ENCODE measurements at regions not wholly inside any gene's neighbourhood (a gene's known extent, or its start where the extent isn't known, plus 50 kb on each side); places are given as distances from the start of the nearest gene placed in this dataset.

DNA sequence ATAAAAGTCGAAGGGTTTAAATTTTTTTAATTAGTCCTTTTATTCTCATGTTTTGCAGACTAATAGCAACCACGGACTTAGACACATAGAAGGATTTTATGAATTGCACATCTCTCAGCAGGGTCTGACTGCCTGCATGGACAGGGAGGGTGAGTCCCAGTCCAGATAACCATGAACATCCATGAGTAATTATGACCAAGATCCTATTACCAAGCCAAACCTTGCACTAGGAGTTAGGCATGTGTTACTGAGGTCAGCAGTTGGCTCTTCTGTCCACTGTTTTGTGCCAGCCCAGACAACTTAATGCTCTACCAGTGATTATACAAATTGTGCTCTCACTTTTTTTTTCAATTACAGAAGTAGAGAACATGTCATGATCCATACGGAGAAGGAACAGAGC lies 211.2 kb downstream of the MAFB start:
- no peak overlapping the region for H3K4me3 ChIP-seq
- 64% methylated on average over 3 of the region's 3 CpGs for WGBS (ENCODE audit: low lambda C conversion rate, missing lambda C conversion rate)
- no peaks in the 10 kb centered on the region for H3K4me1 ChIP-seq (ENCODE audit: insufficient read depth)
- no peaks in the 10 kb centered on the region for H3K27me3 ChIP-seq
- H3K79me2 ChIP-seq = no peaks in the 10 kb centered on the region
- no peaks in the 10 kb centered on the region for H4K20me1 ChIP-seq (ENCODE audit: insufficient read depth, poor library complexity, severe bottlenecking)
- H3K4me2 ChIP-seq = no peak overlapping the region
- no peak overlapping the region for H2AFZ ChIP-seq
- TF ChIP-seq EZH2phosphoT487 (IDR thresholded peaks at IDR 0.05; ENCODE audit: low read depth, severe bottlenecking, unreplicated experiment) = no peak
- TF ChIP-seq EZH2 (IDR thresholded peaks at IDR 0.05; ENCODE audit: borderline replicate concordance) = no peak
- TF ChIP-seq, protein P1, sequence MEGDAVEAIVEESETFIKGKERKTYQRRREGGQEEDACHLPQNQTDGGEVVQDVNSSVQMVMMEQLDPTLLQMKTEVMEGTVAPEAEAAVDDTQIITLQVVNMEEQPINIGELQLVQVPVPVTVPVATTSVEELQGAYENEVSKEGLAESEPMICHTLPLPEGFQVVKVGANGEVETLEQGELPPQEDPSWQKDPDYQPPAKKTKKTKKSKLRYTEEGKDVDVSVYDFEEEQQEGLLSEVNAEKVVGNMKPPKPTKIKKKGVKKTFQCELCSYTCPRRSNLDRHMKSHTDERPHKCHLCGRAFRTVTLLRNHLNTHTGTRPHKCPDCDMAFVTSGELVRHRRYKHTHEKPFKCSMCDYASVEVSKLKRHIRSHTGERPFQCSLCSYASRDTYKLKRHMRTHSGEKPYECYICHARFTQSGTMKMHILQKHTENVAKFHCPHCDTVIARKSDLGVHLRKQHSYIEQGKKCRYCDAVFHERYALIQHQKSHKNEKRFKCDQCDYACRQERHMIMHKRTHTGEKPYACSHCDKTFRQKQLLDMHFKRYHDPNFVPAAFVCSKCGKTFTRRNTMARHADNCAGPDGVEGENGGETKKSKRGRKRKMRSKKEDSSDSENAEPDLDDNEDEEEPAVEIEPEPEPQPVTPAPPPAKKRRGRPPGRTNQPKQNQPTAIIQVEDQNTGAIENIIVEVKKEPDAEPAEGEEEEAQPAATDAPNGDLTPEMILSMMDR (IDR thresholded peaks at IDR 0.05; ENCODE audit: poor library complexity) = no peak
- H3K9me2 ChIP-seq (replicated peaks; ENCODE audit: insufficient read depth) = no peaks in the 10 kb centered on the region
- DNase-seq (ENCODE audit: low spot score) = no peak
- H3K36me3 ChIP-seq (replicated peaks; ENCODE audit: insufficient read depth, low read depth) = no peaks in the 10 kb centered on the region
- H3K27ac ChIP-seq = no peak overlapping the region
- H3K9me3 ChIP-seq (ENCODE audit: low read depth) = no peaks in the 10 kb centered on the region

DNA sequence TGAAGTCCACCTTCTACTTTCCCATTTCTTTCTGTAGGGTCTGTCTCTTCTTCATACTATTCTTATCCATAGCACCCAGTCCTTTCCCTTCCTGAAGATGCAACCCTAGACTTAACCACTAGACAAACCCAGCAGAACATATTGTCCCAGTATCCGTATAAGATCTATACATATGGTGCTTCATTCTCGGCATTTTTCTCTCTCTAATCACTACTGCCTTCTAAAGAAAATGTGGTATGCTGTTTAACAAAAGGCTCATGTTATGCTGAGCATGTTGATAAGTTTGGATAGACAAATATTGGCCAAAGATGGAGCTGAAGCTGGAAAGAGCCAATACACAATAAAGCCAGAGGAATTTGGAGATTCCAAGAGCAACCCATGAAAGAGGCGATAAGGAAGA lies 212.6 kb downstream of the MAFB start:
- no peak overlapping the region for H3K4me3 ChIP-seq
- no peaks in the 10 kb centered on the region for H3K9me2 ChIP-seq (replicated peaks; ENCODE audit: insufficient read depth)
- no peaks in the 10 kb centered on the region for H4K20me1 ChIP-seq (ENCODE audit: insufficient read depth, poor library complexity, severe bottlenecking)
- no peak for TF ChIP-seq EZH2phosphoT487 (IDR thresholded peaks at IDR 0.05; ENCODE audit: low read depth, severe bottlenecking, unreplicated experiment)
- TF ChIP-seq, protein P1 (IDR thresholded peaks at IDR 0.05; ENCODE audit: poor library complexity) = no peak
- TF ChIP-seq EZH2 (IDR thresholded peaks at IDR 0.05; ENCODE audit: borderline replicate concordance) = no peak
- no peak overlapping the region for H2AFZ ChIP-seq
- H3K27me3 ChIP-seq = no peaks in the 10 kb centered on the region
- H3K79me2 ChIP-seq = no peaks in the 10 kb centered on the region
- WGBS (ENCODE audit: low lambda C conversion rate, missing lambda C conversion rate) = 82% methylated on average over 3 of the region's 3 CpGs
- no peaks in the 10 kb centered on the region for H3K36me3 ChIP-seq (replicated peaks; ENCODE audit: insufficient read depth, low read depth)
- no peak for DNase-seq (ENCODE audit: low spot score)
- no peaks in the 10 kb centered on the region for H3K4me1 ChIP-seq (ENCODE audit: insufficient read depth)
- no peak overlapping the region for H3K27ac ChIP-seq
- H3K9me3 ChIP-seq (ENCODE audit: low read depth) = no peaks in the 10 kb centered on the region
- H3K4me2 ChIP-seq = no peak overlapping the region

DNA sequence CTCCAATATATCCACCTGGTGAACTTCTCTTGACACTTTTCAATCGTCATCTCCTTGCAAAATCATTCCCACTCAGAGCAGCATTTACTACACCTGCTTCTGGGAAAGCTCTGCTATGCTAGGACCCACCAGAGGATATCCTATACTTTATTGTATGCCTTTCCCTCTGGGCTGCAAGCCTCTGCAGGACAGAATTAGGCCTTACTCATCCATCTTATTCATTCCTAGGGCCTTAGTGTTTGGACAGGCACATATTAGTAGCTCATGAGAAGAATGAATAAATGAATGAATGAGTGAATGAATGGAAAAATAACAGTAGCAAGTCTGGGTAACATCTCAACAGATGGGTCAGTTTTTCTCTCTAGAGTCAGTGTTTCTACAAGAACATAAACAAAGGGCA lies 216.1 kb downstream of the MAFB start:
- Histone ChIP-seq H3K9me3 (ENCODE audit: low read depth) (no peaks in the 10 kb centered on the region), H2AFZ (no peak overlapping the region), H3K9me2 (replicated peaks; ENCODE audit: insufficient read depth) (no peaks in the 10 kb centered on the region), H4K20me1 (ENCODE audit: insufficient read depth, poor library complexity, severe bottlenecking) (no peaks in the 10 kb centered on the region), H3K36me3 (replicated peaks; ENCODE audit: insufficient read depth, low read depth) (no peaks in the 10 kb centered on the region), H3K4me2 (no peak overlapping the region), H3K27me3 (no peaks in the 10 kb centered on the region), H3K79me2 (no peaks in the 10 kb centered on the region), H3K4me1 (ENCODE audit: insufficient read depth) (no peaks in the 10 kb centered on the region), H3K4me3 (no peak overlapping the region), H3K27ac (no peak overlapping the region)
- TF ChIP-seq EZH2 (IDR thresholded peaks at IDR 0.05; ENCODE audit: borderline replicate concordance) (no peak), EZH2phosphoT487 (IDR thresholded peaks at IDR 0.05; ENCODE audit: low read depth, severe bottlenecking, unreplicated experiment) (no peak)
- TF ChIP-seq, protein P1 (IDR thresholded peaks at IDR 0.05; ENCODE audit: poor library complexity) = no peak
- DNase-seq (ENCODE audit: low spot score) = no peak
- WGBS (ENCODE audit: low lambda C conversion rate, missing lambda C conversion rate) = 79% methylated on average over 1 of the region's 1 CpG

- H3K9me2 ChIP-seq (replicated peaks; ENCODE audit: insufficient read depth) = no peaks in the 10 kb centered on the region
- 72% methylated on average over 4 of the region's 4 CpGs for WGBS (ENCODE audit: low lambda C conversion rate, missing lambda C conversion rate)
- no peaks in the 10 kb centered on the region for H3K4me1 ChIP-seq (ENCODE audit: insufficient read depth)
- no peak overlapping the region for H3K4me3 ChIP-seq
- no peak overlapping the region for H2AFZ ChIP-seq
- no peak for DNase-seq (ENCODE audit: low spot score)
- H3K27me3 ChIP-seq = no peaks in the 10 kb centered on the region
- H3K27ac ChIP-seq = no peak overlapping the region
- no peaks in the 10 kb centered on the region for H3K79me2 ChIP-seq
- TF ChIP-seq EZH2phosphoT487 (IDR thresholded peaks at IDR 0.05; ENCODE audit: low read depth, severe bottlenecking, unreplicated experiment) = no peak
- TF ChIP-seq, protein P1 (IDR thresholded peaks at IDR 0.05; ENCODE audit: poor library complexity) = peak; percentile 30
- no peaks in the 10 kb centered on the region for H3K36me3 ChIP-seq (replicated peaks; ENCODE audit: insufficient read depth, low read depth)
- H3K9me3 ChIP-seq (ENCODE audit: low read depth) = no peaks in the 10 kb centered on the region
- H3K4me2 ChIP-seq = no peak overlapping the region
- H4K20me1 ChIP-seq (ENCODE audit: insufficient read depth, poor library complexity, severe bottlenecking) = no peaks in the 10 kb centered on the region
These were observed 217.8 kb downstream of the MAFB start for GRCh38 chr20:40471261-40471629.
